Stimulated activated effector memory CD8-positive, alpha-beta T cell treated with anti-CD3 and anti-CD28 coated beads, Interleukin-12 subunit alpha, Interleukin-12 subunit beta, amount 100 ng/mL, for 72 hours (primary cell): ENCODE measurements at regions not wholly inside any gene's neighbourhood (a gene's known extent, or its start where the extent isn't known, plus 50 kb on each side); places are given as distances from the start of the nearest gene placed in this dataset.

Experiments
- ATAC-seq: fragments of 150-1000 bp; cut with Tn5 transposase; 2 replicates; pipeline ENCODE4 v1.10.0; 2021
- DNase-seq, 2 donors: peaks; one replicate each; pipeline ENCODE4 v3.0.0; 2021 to 2022; ENCODE audit warnings: low spot score in 2 of 2
- H3K27ac Mint-ChIP-seq: one replicate; pipeline ENCODE4 v1.8.0; 2022; ENCODE audit warnings: mild to moderate bottlenecking, mixed read lengths
- H3K36me3 Mint-ChIP-seq: one replicate; pipeline ENCODE4 v1.8.0; 2022; ENCODE audit warnings: mild to moderate bottlenecking, mixed read lengths
- H3K4me1 Mint-ChIP-seq: one replicate; pipeline ENCODE4 v1.8.0; 2022; ENCODE audit warnings: mixed read lengths
- H3K4me3 Mint-ChIP-seq: one replicate; pipeline ENCODE4 v1.8.0; 2022; ENCODE audit warnings: mild to moderate bottlenecking, mixed read lengths
- H3K9me3 Mint-ChIP-seq: one replicate; pipeline ENCODE4 v1.8.0; 2022; ENCODE audit warnings: mixed read lengths

DNA sequence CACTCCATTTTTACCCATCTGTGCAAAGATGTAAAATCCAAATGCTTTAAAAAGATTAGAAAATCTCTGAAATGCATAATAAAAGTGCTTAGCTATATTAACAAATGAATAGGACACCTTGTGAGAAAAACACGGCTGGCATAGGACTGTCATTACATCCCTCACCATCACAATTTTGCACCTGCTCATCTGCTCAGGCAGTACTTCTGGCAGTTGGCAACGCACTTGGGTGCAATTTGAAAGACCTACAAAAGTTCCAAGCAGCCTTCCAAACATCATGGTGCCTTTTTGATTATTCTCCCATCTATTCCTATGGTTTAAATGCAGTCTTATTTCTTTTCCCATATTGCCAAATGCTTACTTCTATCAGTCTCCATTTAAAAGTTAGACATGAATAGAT is 501.8 kb downstream of the ENC1 start:
- no peak for DNase-seq
- Mint-ChIP-seq H3K4me1 (no peaks in the 10 kb centered on the region), H3K9me3 (no peaks in the 10 kb centered on the region), H3K36me3 (no peaks in the 10 kb centered on the region), H3K27ac (no peak overlapping the region), H3K4me3 (no peak overlapping the region)
- ATAC-seq, result no peak

GRCh38 chr5:74136276-74136825 is 504.2 kb downstream of the ENC1 start:
- Mint-ChIP-seq H3K4me1 (no peaks in the 10 kb centered on the region), H3K36me3 (no peaks in the 10 kb centered on the region), H3K9me3 (no peaks in the 10 kb centered on the region), H3K4me3 (no peak overlapping the region), H3K27ac (no peak overlapping the region)
- no peak for ATAC-seq
- no peak for DNase-seq

GRCh38 chr5:74135033-74135432 is 505.5 kb downstream of the ENC1 start:
- no peak overlapping the region for H3K27ac Mint-ChIP-seq
- no peaks in the 10 kb centered on the region for H3K36me3 Mint-ChIP-seq
- H3K4me1 Mint-ChIP-seq, result no peaks in the 10 kb centered on the region
- DNase-seq (no peak), ATAC-seq (no peak)
- no peaks in the 10 kb centered on the region for H3K9me3 Mint-ChIP-seq
- no peak overlapping the region for H3K4me3 Mint-ChIP-seq

DNA sequence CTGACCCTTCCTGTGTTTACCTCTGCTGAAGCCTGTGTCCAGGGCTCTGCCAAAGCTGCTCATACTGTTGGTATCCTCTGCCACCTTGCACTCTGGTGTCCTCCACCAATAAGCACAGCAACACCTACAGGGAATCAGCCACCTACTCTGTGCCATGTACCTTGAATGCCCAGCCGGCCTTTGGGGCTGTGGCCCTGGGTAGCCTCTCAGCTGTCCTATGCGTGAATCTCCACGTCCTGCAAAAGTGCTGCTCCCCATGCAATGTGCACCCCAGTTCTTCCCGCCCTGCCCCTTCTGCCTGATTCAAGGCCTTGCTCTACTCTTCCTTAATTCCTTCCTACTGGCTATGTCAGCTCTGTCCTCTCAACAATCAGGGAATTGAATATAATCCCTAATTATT is 506.5 kb downstream of the ARHGEF28 start:
- no peak overlapping the region for H3K4me3 Mint-ChIP-seq
- H3K36me3 Mint-ChIP-seq, result no peaks in the 10 kb centered on the region
- H3K9me3 Mint-ChIP-seq, result no peaks in the 10 kb centered on the region
- DNase-seq (no peak), ATAC-seq (peak; percentile 19)
- no peaks in the 10 kb centered on the region for H3K4me1 Mint-ChIP-seq
- no peak overlapping the region for H3K27ac Mint-ChIP-seq

GRCh38 chr5:74131250-74131649 is 505.3 kb downstream of the ARHGEF28 start:
- Mint-ChIP-seq H3K4me3 (no peak overlapping the region), H3K27ac (no peak overlapping the region), H3K4me1 (no peaks in the 10 kb centered on the region), H3K9me3 (no peaks in the 10 kb centered on the region), H3K36me3 (no peaks in the 10 kb centered on the region)
- DNase-seq (no peak), ATAC-seq (no peak)

DNA sequence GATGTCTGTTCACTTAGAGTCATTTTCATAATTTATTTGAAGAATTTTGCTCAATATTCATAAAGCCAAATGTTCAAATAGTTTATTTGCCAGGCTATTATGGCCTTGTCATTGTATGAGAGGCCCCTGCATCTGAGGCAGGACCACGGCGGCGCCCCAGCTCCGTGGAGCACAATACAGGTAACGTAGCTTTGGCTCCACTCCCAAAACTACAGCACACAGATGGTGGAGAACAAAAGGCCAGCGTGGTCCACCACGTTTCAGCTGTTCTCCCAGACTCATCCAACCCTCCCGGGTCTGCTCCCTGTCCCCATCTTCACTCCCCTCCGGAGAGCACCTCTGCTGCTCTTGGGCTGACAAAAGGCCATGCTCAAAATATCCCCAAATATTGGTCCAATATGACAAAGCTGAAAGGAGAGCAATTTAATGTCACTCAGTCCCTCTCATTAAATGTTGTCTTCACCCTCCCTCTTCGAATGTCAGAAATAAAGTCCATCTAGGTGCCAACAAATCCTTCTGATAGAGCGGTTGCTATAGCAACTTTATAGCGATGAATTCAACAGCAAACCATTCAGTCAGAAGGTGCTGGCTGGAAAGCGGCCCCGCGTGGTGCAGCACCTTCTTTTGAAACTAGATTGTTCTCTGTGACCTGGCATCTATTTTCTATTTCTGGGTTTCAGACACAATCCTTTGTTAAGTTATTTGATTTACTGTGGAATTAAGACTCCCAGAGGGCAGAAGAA is 504.3 kb downstream of the ARHGEF28 start:
- no peak for ATAC-seq

DNA sequence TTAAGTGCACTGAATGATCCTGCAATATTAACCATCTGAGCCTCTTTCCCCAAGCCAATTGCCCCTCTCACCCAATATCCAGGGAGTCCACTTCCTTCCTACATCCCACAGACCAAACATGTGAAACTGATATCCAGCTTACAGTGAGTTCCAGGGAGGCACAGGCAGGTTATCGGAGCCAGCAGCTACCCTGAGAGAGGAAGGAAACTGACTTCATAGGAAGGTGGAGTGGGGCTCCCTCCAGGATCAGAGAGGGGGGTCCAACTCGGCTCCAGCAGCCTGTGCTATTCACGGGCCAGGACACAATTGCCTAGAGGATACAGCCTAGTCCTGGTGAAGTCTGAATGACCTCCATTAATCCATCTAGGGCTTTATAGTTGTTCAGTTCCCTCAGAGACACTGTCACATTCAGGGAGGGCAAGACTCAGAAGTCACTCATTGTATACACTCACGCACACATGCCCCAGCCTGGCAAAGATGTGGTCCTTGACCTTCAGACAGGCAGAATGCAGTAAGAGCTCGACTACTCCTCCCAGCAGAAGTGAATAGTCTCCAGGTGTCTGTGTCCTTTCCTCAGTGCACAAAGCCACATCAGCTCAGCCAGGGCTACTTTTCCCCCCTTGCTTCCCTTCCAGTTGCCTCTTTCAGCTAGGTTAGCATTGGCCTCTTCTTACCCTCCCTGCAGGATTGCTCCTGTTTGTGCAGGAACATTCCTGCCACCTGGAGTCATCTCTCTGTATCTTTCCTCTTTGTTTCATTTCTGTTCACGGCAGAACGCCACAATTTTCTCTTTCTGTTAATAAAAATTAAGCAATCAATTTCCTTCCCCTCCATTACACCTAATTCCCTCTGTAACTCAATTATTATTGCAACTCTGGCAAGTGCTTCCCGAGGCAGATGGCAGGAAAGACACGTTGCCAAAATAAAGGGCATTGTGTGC is 501.7 kb downstream of the ARHGEF28 start:
- Mint-ChIP-seq H3K9me3 (no peaks in the 10 kb centered on the region), H3K4me1 (no peaks in the 10 kb centered on the region), H3K27ac (no peak overlapping the region), H3K36me3 (no peaks in the 10 kb centered on the region), H3K4me3 (no peak overlapping the region)
- ATAC-seq, result no peak
- DNase-seq, result no peak

More for the DNA sequence above, 504.3 kb downstream of the ARHGEF28 start:
- Mint-ChIP-seq H3K27ac (no peak overlapping the region), H3K4me1 (no peaks in the 10 kb centered on the region), H3K9me3 (no peaks in the 10 kb centered on the region), H3K4me3 (no peak overlapping the region), H3K36me3 (no peaks in the 10 kb centered on the region)
- no peak for DNase-seq

GRCh38 chr5:74126294-74126693 is 500.3 kb downstream of the ARHGEF28 start:
- ATAC-seq (no peak), DNase-seq (no peak)
- Mint-ChIP-seq H3K9me3 (no peaks in the 10 kb centered on the region), H3K36me3 (no peaks in the 10 kb centered on the region), H3K4me1 (no peaks in the 10 kb centered on the region), H3K4me3 (no peak overlapping the region), H3K27ac (no peak overlapping the region)

GRCh38 chr5:74124826-74125225 is 498.8 kb downstream of the ARHGEF28 start:
- Mint-ChIP-seq H3K27ac (no peak overlapping the region), H3K4me1 (no peaks in the 10 kb centered on the region), H3K4me3 (no peak overlapping the region), H3K9me3 (no peaks in the 10 kb centered on the region), H3K36me3 (no peaks in the 10 kb centered on the region)
- ATAC-seq (no peak), DNase-seq (no peak)

DNA sequence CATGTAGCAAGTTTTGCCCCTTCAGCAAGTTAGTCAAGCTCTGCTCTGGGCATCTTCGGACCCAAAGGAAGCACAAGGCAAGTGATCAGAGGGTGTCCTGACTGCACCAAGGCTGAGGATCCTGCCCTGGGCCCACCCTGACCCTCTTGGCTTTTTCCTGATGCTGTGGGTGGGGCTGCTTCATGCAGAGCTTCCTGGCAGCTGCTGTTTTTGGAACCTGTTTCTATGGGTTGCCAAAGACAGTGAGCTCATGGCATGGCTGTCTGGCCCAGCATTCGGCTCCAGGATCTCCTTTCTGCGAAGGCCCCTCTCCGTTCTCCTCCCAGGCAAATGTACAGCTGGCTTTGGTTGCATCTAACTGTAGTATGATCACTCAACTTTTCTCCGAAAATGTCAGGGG is 497.9 kb downstream of the ARHGEF28 start:
- H3K27ac Mint-ChIP-seq, result no peak overlapping the region
- H3K36me3 Mint-ChIP-seq, result no peaks in the 10 kb centered on the region
- H3K9me3 Mint-ChIP-seq, result no peaks in the 10 kb centered on the region
- DNase-seq (no peak), ATAC-seq (no peak)
- H3K4me3 Mint-ChIP-seq, result no peak overlapping the region
- no peaks in the 10 kb centered on the region for H3K4me1 Mint-ChIP-seq

- Mint-ChIP-seq H3K27ac (no peak overlapping the region), H3K36me3 (no peaks in the 10 kb centered on the region), H3K9me3 (no peaks in the 10 kb centered on the region), H3K4me3 (no peak overlapping the region), H3K4me1 (no peaks in the 10 kb centered on the region)
- ATAC-seq (no peak), DNase-seq (no peak)
Measured at GRCh38 chr5:74122979-74123590, 497.1 kb downstream of the ARHGEF28 start.

- Mint-ChIP-seq H3K4me3 (no peak overlapping the region), H3K27ac (no peak overlapping the region), H3K9me3 (no peaks in the 10 kb centered on the region), H3K4me1 (no peaks in the 10 kb centered on the region), H3K36me3 (no peaks in the 10 kb centered on the region)
- ATAC-seq (no peak), DNase-seq (no peak)
Measured at GRCh38 chr5:74122175-74122574, 496.2 kb downstream of the ARHGEF28 start.

GRCh38 chr5:74120585-74120984 is 494.6 kb downstream of the ARHGEF28 start:
- Mint-ChIP-seq H3K4me1 (no peaks in the 10 kb centered on the region), H3K4me3 (no peak overlapping the region), H3K9me3 (no peaks in the 10 kb centered on the region), H3K27ac (no peak overlapping the region), H3K36me3 (no peaks in the 10 kb centered on the region)
- no peak for ATAC-seq
- DNase-seq, result no peak

DNA sequence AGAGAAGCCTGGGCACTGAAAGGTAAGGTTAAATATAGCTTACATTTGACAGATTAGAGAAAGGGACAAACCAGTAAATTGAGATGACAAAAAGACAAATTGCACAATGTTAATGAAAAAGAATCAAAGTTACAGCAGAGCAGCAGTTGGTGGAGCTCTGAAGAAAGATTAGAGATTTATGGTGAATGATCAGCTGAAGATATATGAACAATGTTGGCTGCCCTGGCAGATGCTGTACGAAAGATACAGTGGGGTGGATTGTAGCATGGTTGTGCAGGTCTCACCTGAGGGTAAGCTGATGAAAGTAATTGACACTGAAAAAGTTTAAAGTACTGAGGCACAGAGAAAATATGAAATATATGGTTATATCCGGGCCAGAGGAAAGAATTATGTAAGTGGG is 492.1 kb downstream of the ARHGEF28 start:
- Mint-ChIP-seq H3K4me3 (no peak overlapping the region), H3K36me3 (no peaks in the 10 kb centered on the region), H3K27ac (no peak overlapping the region), H3K4me1 (no peaks in the 10 kb centered on the region), H3K9me3 (no peaks in the 10 kb centered on the region)
- ATAC-seq (no peak), DNase-seq (no peak)

GRCh38 chr5:74116984-74117383 is 491.0 kb downstream of the ARHGEF28 start:
- H3K4me1 Mint-ChIP-seq, result no peaks in the 10 kb centered on the region
- no peak for ATAC-seq
- no peak for DNase-seq
- H3K4me3 Mint-ChIP-seq, result no peak overlapping the region
- no peaks in the 10 kb centered on the region for H3K36me3 Mint-ChIP-seq
- no peaks in the 10 kb centered on the region for H3K9me3 Mint-ChIP-seq
- no peak overlapping the region for H3K27ac Mint-ChIP-seq
